ENCODE measurements at regions not wholly inside any gene's neighbourhood (a gene's known extent, or its start where the extent isn't known, plus 50 kb on each side); places are given as distances from the start of the nearest gene placed in this dataset.

- no peaks in the 10 kb centered on the region for H3K36me3 ChIP-seq (ENCODE audit: low read depth)
- ATAC-seq (no peak), DNase-seq (no peak)
- intact Hi-C loops (cut with DNase I, micrococcal nuclease): no loop called here
- H3K4me3 ChIP-seq: no peak overlapping the region
- no peak for TF ChIP-seq CTCF (IDR thresholded peaks at IDR 0.05)
- no peaks in the 10 kb centered on the region for H3K9me3 ChIP-seq
- H3K4me1 ChIP-seq (ENCODE audit: low read depth): no peaks in the 10 kb centered on the region
These were observed 176.2 kb downstream of the ICE1 start for GRCh38 chr5:5598547-5599113.

GRCh38 chr5:5593391-5593790 lies 170.9 kb downstream of the ICE1 start:
- no peaks in the 10 kb centered on the region for H3K4me1 ChIP-seq (ENCODE audit: low read depth)
- DNase-seq: no peak
- no peak overlapping the region for H3K4me3 ChIP-seq
- TF ChIP-seq CTCF (IDR thresholded peaks at IDR 0.05): no peak
- no peak for ATAC-seq
- no peaks in the 10 kb centered on the region for H3K9me3 ChIP-seq
- no peaks in the 10 kb centered on the region for H3K36me3 ChIP-seq (ENCODE audit: low read depth)
- intact Hi-C loops (cut with DNase I, micrococcal nuclease): no loop called here

DNA sequence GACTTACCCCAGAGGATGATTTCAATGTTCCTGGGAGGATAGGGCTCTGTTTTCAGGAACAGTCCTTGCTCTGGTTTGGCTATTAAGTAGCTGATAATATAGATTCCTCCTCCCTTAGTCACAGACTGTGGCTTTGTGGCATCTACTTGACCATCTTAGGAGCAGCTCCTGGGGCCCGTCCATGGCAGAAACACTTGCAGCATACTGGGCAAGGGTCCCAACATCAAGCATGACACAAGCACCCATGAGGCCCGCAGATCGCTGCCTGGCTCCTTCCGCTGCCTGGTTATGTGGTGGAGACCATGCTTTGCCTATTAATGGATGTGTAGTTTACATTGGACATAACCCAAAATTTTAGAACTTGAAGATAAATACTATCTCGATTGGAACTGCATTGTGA lies 170.1 kb downstream of the ICE1 start:
- DNase-seq: no peak
- H3K9me3 ChIP-seq: no peaks in the 10 kb centered on the region
- no peaks in the 10 kb centered on the region for H3K4me1 ChIP-seq (ENCODE audit: low read depth)
- no peak for ATAC-seq
- intact Hi-C loops (cut with DNase I, micrococcal nuclease): no loop called here
- TF ChIP-seq CTCF (IDR thresholded peaks at IDR 0.05): no peak
- no peaks in the 10 kb centered on the region for H3K36me3 ChIP-seq (ENCODE audit: low read depth)
- H3K4me3 ChIP-seq: no peak overlapping the region

DNA sequence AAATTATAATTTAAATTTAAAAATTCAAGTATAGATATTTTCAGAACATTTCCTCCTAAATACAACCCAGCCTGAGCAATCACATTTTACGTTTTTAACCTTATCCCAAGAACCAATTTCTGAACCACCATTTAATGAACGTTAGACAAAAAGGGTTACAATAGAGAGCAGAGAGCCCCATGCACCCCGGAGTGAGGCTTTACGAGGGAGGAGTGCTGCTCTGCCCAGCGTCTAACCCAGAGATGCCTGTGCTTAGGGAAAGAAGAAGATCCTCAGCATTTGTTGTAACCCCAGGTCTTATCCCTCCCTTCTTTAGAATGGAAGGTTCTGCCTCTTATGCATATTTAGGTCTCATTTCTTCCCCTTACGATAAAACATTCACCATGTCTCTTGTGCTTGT lies 169.1 kb downstream of the ICE1 start:
- no peak for DNase-seq

DNA sequence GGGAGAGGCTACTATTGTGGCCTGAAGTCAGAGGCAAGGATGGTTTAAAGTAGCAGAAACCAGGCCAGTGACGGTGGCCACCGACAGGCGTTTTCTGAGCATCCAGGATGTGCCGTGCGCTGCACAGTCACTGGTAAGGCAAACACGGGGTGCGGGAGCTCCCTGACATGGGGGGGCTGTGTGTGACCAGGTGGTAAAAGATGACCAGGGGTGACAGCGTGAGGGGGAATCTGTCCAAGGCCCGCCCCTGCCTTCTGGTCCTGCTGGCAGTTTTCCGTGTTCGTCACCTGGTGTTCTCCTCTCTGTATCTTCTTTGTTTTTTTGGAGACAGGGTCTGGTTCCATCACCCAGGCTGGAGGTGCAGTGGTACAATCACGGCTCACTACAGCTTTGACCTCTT lies 167.4 kb downstream of the ICE1 start:
- H3K4me3 ChIP-seq: no peak overlapping the region
- no peak for TF ChIP-seq CTCF (IDR thresholded peaks at IDR 0.05)
- H3K4me1 ChIP-seq (ENCODE audit: low read depth): no peaks in the 10 kb centered on the region
- ATAC-seq (no peak), DNase-seq (no peak)
- intact Hi-C loops (cut with DNase I, micrococcal nuclease): no loop called here
- H3K9me3 ChIP-seq: no peaks in the 10 kb centered on the region
- H3K36me3 ChIP-seq (ENCODE audit: low read depth): no peaks in the 10 kb centered on the region

More for the DNA sequence above, 169.1 kb downstream of the ICE1 start:
- TF ChIP-seq CTCF (IDR thresholded peaks at IDR 0.05): no peak
- H3K9me3 ChIP-seq: no peaks in the 10 kb centered on the region
- H3K4me1 ChIP-seq (ENCODE audit: low read depth): no peaks in the 10 kb centered on the region
- H3K36me3 ChIP-seq (ENCODE audit: low read depth): no peaks in the 10 kb centered on the region
- intact Hi-C loops (cut with DNase I, micrococcal nuclease): no loop called here
- no peak overlapping the region for H3K4me3 ChIP-seq
- no peak for ATAC-seq

Measured in mucosa of descending colon (tissue), 3 donors.